NB4 (cell line): ENCODE measurements at regions not wholly inside any gene's neighbourhood (a gene's known extent, or its start where the extent isn't known, plus 50 kb on each side); places are given as distances from the start of the nearest gene placed in this dataset.

Source experiments
- DNase-seq: peaks from one replicate; pipeline ENCODE4 v3.0.0; 2010; ENCODE audit warnings: low read depth
- H3K4me3 ChIP-seq: one replicate; pipeline ENCODE4 v1.5.1; 2011; ENCODE audit warnings: mild to moderate bottlenecking, low read depth, low read length, moderate library complexity
- MYC ChIP-seq: IDR thresholded peaks from 2 replicates; pipeline ENCODE4 v1.6.1; 2011; ENCODE audit warnings: low read depth, low read length
- POLR2A ChIP-seq: IDR thresholded peaks from 2 replicates; pipeline ENCODE4 v1.6.1; 2011; ENCODE audit warnings: mild to moderate bottlenecking; ENCODE audit not compliant: insufficient read length; ENCODE audit errors: extremely low read depth
- TF ChIP-seq, protein P1 (sequence below): IDR thresholded peaks from one replicate; pipeline ENCODE4 v1.5.1; 2012; ENCODE audit warnings: low read depth, low read length
- TF ChIP-seq, protein P2 (sequence below): IDR thresholded peaks from 2 replicates; pipeline ENCODE4 v1.6.1; 2011; ENCODE audit warnings: low read depth, low read length

DNA sequence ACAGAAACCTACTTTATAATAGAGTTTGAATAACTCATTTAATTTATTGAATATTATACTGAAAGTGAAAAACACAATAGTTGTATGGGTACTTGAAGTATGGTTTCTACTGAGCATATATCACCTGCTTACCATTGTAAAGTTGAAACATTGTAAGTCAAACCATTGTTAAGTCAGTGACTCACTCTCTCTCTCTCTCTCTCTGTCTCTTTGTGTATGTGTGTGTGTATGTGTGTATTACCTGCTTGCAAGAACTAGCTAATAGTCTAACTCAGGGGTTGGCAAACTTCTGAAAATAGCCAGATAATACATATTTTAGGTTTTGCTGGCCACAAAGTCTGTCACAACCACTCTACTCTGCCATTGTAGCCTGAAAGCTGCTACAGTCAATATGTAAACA is 564.3 kb upstream of the ZNF608 start:
- no peak for DNase-seq

GRCh38 chr5:125311743-125312142 is 565.3 kb upstream of the ZNF608 start:
- no peak overlapping the region for H3K4me3 ChIP-seq
- DNase-seq = no peak
- TF ChIP-seq, protein P1, sequence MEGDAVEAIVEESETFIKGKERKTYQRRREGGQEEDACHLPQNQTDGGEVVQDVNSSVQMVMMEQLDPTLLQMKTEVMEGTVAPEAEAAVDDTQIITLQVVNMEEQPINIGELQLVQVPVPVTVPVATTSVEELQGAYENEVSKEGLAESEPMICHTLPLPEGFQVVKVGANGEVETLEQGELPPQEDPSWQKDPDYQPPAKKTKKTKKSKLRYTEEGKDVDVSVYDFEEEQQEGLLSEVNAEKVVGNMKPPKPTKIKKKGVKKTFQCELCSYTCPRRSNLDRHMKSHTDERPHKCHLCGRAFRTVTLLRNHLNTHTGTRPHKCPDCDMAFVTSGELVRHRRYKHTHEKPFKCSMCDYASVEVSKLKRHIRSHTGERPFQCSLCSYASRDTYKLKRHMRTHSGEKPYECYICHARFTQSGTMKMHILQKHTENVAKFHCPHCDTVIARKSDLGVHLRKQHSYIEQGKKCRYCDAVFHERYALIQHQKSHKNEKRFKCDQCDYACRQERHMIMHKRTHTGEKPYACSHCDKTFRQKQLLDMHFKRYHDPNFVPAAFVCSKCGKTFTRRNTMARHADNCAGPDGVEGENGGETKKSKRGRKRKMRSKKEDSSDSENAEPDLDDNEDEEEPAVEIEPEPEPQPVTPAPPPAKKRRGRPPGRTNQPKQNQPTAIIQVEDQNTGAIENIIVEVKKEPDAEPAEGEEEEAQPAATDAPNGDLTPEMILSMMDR = no peak
- TF ChIP-seq POLR2A = no peak
- TF ChIP-seq, protein P2, sequence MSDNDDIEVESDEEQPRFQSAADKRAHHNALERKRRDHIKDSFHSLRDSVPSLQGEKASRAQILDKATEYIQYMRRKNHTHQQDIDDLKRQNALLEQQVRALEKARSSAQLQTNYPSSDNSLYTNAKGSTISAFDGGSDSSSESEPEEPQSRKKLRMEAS = no peak
- TF ChIP-seq MYC = no peak

More for the DNA sequence above, 564.3 kb upstream of the ZNF608 start:
- no peak overlapping the region for H3K4me3 ChIP-seq
- TF ChIP-seq, protein P2 = no peak
- TF ChIP-seq POLR2A = no peak
- TF ChIP-seq, protein P1 = no peak

- H3K4me3 ChIP-seq = no peak overlapping the region
- no peak for DNase-seq
- TF ChIP-seq, protein P1 = no peak
- TF ChIP-seq, protein P2 = no peak
- TF ChIP-seq POLR2A = no peak
- no peak for TF ChIP-seq MYC
Observed at GRCh38 chr5:125313555-125313954, 567.1 kb upstream of the ZNF608 start.

GRCh38 chr5:125315306-125315705 is 568.9 kb upstream of the ZNF608 start:
- DNase-seq = no peak
- H3K4me3 ChIP-seq = no peak overlapping the region
- no peak for TF ChIP-seq MYC
- TF ChIP-seq, protein P1 = no peak
- TF ChIP-seq POLR2A = no peak
- TF ChIP-seq, protein P2 = no peak

DNA sequence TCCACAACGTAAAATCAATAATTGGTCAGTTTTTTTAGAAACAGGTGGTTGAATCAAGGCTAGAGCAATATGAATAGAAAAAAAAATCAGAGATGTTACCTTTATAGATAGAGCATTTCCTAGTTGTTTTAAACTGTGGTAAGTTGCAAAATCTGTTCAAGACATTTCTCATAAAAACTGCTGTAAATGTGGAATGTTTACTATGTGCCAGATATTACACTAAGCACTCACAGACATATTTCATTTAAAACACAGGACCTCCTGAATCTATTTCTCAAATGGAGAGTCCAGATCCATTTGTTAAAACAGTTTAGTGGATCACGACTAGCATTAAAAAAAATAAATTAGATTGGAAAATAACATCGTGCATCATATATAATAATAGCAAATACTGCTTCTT is 570.0 kb upstream of the ZNF608 start:
- no peak for DNase-seq
- TF ChIP-seq, protein P2 = no peak
- TF ChIP-seq POLR2A = no peak
- TF ChIP-seq MYC = no peak
- TF ChIP-seq, protein P1 = no peak
- no peak overlapping the region for H3K4me3 ChIP-seq
